OCI-LY1 (cell line): ENCODE measurements at regions not wholly inside any gene's neighbourhood (a gene's known extent, or its start where the extent isn't known, plus 50 kb on each side); places are given as distances from the start of the nearest gene placed in this dataset.

ENCODE experiments used
- EZH2 ChIP-seq: fragments of 200-600 bp; sonication (generic), shearing (Covaris generic); IDR thresholded peaks from 2 replicates; pipeline ENCODE4 v1.8.0; 2017; ENCODE audit warnings: borderline replicate concordance, mixed run types, mild to moderate bottlenecking, antibody characterized with exemption, low read length, moderate library complexity, mixed read lengths
- TF ChIP-seq, protein P1 (sequence below): fragments of 200-600 bp; sonication (generic), shearing (Covaris generic); IDR thresholded peaks from 2 replicates; pipeline ENCODE4 v1.5.1; 2017; ENCODE audit warnings: mild to moderate bottlenecking, antibody characterized with exemption, low read length, moderate library complexity, mixed read lengths

DNA sequence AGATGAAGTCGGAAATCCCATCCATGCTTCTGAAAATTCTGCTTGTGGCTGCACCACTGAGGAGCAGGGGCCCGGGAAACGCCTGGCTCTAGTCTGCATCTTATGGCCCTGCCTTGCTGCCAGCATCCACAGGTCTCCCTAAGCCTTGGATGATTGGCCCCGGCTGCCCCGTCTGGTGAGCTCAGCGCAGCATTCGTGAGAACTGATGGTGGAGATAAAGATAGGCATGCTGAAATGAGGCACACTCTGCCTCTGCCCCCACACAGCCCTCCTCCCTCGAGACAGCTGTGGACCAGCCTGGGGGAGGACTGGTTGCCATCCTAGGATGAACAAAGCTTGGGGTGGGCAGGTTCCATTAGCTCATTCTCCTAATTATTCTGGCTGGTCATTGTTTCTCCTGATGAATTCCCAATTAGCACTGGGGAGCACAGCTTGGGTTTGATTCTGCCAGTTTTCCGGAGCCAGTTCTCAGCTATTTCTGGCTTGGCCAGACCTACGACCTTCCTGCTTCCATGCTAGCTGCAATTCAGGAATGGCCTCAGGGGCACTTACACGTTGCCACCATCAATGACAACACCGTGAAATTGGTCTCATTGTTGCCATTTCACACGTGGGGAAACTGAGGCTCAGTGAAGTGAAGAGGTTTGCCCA lies 62.8 kb upstream of the CPEB4 start:
- TF ChIP-seq, protein P1, sequence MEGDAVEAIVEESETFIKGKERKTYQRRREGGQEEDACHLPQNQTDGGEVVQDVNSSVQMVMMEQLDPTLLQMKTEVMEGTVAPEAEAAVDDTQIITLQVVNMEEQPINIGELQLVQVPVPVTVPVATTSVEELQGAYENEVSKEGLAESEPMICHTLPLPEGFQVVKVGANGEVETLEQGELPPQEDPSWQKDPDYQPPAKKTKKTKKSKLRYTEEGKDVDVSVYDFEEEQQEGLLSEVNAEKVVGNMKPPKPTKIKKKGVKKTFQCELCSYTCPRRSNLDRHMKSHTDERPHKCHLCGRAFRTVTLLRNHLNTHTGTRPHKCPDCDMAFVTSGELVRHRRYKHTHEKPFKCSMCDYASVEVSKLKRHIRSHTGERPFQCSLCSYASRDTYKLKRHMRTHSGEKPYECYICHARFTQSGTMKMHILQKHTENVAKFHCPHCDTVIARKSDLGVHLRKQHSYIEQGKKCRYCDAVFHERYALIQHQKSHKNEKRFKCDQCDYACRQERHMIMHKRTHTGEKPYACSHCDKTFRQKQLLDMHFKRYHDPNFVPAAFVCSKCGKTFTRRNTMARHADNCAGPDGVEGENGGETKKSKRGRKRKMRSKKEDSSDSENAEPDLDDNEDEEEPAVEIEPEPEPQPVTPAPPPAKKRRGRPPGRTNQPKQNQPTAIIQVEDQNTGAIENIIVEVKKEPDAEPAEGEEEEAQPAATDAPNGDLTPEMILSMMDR: no peak
- no peak for TF ChIP-seq EZH2
